RWPE1 (cell line): ENCODE measurements at regions not wholly inside any gene's neighbourhood (a gene's known extent, or its start where the extent isn't known, plus 50 kb on each side); places are given as distances from the start of the nearest gene placed in this dataset.

ENCODE experiments used
- CTCF ChIA-PET: fragments of 350-600 bp; sonication (Branson Sonifier 250); formaldehyde crosslinking; extraction: SDS; loops from one replicate; lab custom pipeline; 2021; lab: Yijun Ruan, JAX
- POLR2A ChIA-PET: fragments of 400-600 bp; formaldehyde crosslinking; extraction: SDS; loops from one replicate; lab custom pipeline; 2020; ENCODE audit warnings: antibody characterized with exemption; ENCODE audit not compliant: low non-redundant PET; lab: Yijun Ruan, JAX
- DNase-seq: peaks from one replicate; pipeline ENCODE4 v3.0.0; 2012; ENCODE audit warnings: low spot score
- H3K27ac ChIP-seq: fragments of 450-650 bp; 2 replicates; pipeline ENCODE4 v1.5.1; 2017
- TF ChIP-seq, protein P1 (sequence below): fragments of 450-650 bp; conservative IDR thresholded peaks from 2 replicates; pipeline ENCODE4 v1.5.1; 2017; ENCODE audit warnings: low read depth, mild to moderate bottlenecking

DNA sequence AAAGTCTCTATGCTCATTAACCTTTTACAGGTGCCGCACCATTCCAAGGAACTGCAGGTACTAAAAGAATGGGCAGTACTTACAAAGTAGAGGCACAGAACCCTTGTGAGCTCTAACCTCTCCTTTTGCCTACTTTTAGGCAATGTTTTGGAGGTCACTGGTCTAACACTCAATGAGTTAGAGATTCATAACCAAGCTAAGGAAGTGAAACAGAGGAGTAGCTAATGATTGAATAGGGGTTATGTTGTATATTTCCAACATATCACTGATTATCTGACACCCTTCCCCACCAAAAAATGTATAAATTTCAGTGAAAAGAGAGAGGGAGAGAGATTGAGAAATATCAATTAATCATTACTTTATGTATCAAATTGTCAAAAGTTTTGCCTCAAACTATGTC lies 269.3 kb downstream of the PCDH7 start:
- TF ChIP-seq, protein P1, sequence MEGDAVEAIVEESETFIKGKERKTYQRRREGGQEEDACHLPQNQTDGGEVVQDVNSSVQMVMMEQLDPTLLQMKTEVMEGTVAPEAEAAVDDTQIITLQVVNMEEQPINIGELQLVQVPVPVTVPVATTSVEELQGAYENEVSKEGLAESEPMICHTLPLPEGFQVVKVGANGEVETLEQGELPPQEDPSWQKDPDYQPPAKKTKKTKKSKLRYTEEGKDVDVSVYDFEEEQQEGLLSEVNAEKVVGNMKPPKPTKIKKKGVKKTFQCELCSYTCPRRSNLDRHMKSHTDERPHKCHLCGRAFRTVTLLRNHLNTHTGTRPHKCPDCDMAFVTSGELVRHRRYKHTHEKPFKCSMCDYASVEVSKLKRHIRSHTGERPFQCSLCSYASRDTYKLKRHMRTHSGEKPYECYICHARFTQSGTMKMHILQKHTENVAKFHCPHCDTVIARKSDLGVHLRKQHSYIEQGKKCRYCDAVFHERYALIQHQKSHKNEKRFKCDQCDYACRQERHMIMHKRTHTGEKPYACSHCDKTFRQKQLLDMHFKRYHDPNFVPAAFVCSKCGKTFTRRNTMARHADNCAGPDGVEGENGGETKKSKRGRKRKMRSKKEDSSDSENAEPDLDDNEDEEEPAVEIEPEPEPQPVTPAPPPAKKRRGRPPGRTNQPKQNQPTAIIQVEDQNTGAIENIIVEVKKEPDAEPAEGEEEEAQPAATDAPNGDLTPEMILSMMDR, result no peak
- DNase-seq, result no peak
- no peak overlapping the region for H3K27ac ChIP-seq
- CTCF ChIA-PET, result no interaction called here
- POLR2A ChIA-PET, result no interaction called here

DNA sequence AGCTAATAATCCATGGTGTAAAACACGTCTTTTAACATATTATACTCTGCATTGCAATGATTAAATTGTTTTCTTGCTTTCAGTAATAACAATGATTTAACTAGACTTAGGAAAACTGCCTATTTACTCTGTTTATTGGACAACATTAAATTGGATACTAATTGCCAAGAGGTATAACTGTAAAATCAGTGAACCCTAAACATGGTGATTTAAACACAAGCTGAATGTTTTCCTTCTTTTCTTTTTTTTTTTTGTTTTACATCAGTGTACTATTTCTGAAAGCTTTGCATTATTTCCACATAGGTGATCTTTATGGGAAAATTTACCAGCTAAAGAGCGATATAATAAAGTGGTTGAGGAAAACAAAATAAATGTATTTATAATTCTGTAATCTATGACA lies 276.7 kb downstream of the PCDH7 start:
- ChIA-PET CTCF (no interaction called here), POLR2A (no interaction called here)
- DNase-seq, result no peak
- no peak overlapping the region for H3K27ac ChIP-seq
- TF ChIP-seq, protein P1, result no peak

DNA sequence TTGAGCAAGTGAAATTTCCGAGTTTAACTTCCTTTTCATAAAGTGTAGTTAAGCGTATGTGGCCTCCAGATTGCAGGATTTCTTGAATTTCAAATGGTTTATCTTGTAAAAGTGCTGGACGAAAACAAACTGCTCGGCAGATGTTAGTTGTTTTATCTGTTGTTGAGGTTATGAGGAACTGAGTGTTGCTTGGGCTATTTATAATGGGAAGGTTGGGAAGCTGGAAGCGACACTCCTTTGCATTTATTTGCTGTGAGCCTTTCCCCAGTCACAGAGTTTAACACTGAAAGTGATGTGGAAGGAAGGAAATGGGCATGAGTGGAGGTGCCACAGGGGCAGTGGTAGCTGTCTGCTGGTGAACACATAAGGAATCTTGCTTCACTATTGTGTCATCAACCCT lies 284.9 kb downstream of the PCDH7 start:
- H3K27ac ChIP-seq, result no peak overlapping the region
- DNase-seq, result no peak
- TF ChIP-seq, protein P1, result no peak
- ChIA-PET CTCF (interaction anchor here (0.6 kb wide), 1 partner anchor 86 kb away, joined by 3 read pairs; no protein-coding TSS in a partner anchor), POLR2A (no interaction called here)

DNA sequence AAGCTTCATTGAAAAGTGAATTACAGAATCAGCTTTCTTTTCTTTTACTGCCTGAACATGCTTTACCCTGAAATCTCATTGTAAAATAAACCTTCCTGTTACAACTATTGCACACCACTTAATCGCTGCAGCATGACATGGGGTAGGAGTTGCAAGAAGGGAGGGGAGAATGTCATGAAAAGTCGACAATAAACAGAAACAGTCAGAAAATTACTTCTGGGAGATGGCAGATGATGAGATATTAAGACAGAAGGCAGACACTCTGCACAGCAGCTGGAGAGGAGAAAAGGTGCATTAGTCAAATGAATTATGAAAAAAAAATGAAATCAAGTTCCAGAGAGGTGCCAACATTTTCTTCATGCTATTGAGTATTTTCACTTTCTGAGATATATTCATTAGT lies 287.7 kb downstream of the PCDH7 start:
- H3K27ac ChIP-seq, result no peak overlapping the region
- POLR2A ChIA-PET, result no interaction called here
- no peak for DNase-seq
- TF ChIP-seq, protein P1, result no peak
- CTCF ChIA-PET, result no interaction called here

DNA sequence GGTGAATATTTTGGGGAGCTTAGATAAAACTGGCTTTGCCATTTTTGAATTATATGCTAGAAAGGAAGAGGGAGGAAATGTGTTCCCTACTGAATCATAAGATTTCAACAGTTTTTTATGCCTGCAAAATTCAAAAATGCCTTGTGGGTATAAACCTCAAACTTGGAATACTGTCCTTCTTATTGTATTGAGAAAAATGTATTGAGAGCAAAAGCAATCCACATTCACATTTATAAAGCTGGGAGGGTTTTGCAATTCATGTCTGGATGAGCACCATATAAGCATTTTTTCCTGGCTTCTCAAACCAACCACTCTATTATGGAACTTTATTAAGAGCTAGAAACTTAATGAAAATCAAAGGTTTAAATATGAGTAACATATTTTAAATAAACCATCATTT lies 289.8 kb downstream of the PCDH7 start:
- no peak overlapping the region for H3K27ac ChIP-seq
- DNase-seq, result no peak
- CTCF ChIA-PET, result no interaction called here
- POLR2A ChIA-PET, result no interaction called here
- TF ChIP-seq, protein P1, result no peak

DNA sequence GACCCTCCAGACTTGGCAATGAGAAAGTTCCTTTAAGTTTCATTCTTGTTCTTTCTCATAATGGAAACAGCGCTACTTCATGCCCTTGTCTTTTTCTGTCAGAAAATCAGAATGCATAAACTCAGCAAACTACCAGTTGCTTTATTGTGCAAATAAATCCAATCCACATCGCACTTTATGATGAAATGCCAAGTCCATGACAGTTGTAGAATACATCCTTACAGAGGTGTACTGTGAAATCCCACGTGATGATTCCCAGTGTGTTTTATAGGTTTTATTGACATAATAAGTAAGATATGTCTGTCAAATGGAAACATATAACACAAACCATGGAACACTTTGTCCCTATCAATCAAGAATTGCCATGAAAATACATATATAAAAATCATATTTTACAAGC lies 295.0 kb downstream of the PCDH7 start:
- POLR2A ChIA-PET, result no interaction called here
- DNase-seq, result no peak
- TF ChIP-seq, protein P1, result no peak
- no peak overlapping the region for H3K27ac ChIP-seq
- CTCF ChIA-PET, result interaction anchor here (0.6 kb wide), 1 partner anchor 1208 kb away, joined by 6 read pairs; no protein-coding TSS in a partner anchor
